Lower leg skin (tissue), 3 donors: ENCODE measurements at regions not wholly inside any gene's neighbourhood (a gene's known extent, or its start where the extent isn't known, plus 50 kb on each side); places are given as distances from the start of the nearest gene placed in this dataset.

Source experiments
- CTCF ChIP-seq, 3 donors: fragments of 450-650 bp; IDR thresholded peaks; one replicate each; pipeline ENCODE4 v1.5.1; 2016; ENCODE audit warnings: antibody characterized with exemption in 3 of 3, mild to moderate bottlenecking in 3 of 3, moderate library complexity in 2 of 3
- POLR2A ChIP-seq, 2 donors: fragments of 450-650 bp; IDR thresholded peaks; one replicate each; pipeline ENCODE4 v1.6.1; 2016 to 2017; ENCODE audit warnings: antibody characterized with exemption in 2 of 2, mild to moderate bottlenecking in 1 of 2, moderate library complexity in 1 of 2

DNA sequence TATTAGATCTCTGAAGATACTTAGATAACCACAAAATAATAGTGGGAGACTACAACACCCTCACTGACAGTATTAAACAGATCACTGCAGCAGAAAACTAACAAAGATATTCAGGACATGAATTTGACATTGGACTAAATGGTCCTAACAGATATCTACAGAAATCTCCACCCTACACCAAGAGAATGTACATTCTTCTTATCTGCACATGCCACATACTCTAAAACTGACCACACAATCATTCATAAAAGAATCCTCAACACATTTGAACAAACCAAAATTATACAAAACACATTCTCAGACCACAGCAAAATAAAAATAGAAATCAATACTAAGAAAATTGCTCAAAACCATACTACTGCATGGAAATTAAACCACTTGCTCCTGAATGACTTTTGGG, 116.3 kb downstream of the DTWD1 start:
- no peak for TF ChIP-seq CTCF (IDR thresholded peaks at IDR 0.05)
- TF ChIP-seq POLR2A (IDR thresholded peaks at IDR 0.05), result no peak
